Fibroblast of lung (primary cell): ENCODE measurements at regions not wholly inside any gene's neighbourhood (a gene's known extent, or its start where the extent isn't known, plus 50 kb on each side); places are given as distances from the start of the nearest gene placed in this dataset.

Experiments
- DNase-seq, 2 donors: peaks; one replicate each; pipeline versions ENCODE4 v3.0.0 to v3.0.0-alpha.2; 2010; ENCODE audit warnings: low read depth in 2 of 2
- H2AFZ ChIP-seq: 2 replicates; pipeline ENCODE4 v1.5.1; 2012; ENCODE audit warnings: low read length, control low read depth, inconsistent platforms
- H3K27ac ChIP-seq: 2 replicates; pipeline ENCODE4 v1.5.1; 2011; ENCODE audit warnings: low read length, control low read depth; ENCODE audit not compliant: insufficient read depth
- H3K27me3 ChIP-seq: 2 replicates; pipeline ENCODE4 v1.5.1; 2011; ENCODE audit warnings: mild to moderate bottlenecking, low read length; ENCODE audit not compliant: control insufficient read depth, insufficient read depth
- H3K36me3 ChIP-seq: 2 replicates; pipeline ENCODE4 v1.5.1; 2011; ENCODE audit warnings: low read length; ENCODE audit not compliant: control insufficient read depth, insufficient read depth
- H3K4me1 ChIP-seq: 2 replicates; pipeline ENCODE4 v1.5.1; 2011; ENCODE audit warnings: low read length; ENCODE audit not compliant: control insufficient read depth, insufficient read depth; ENCODE audit errors: extremely low read depth
- H3K4me2 ChIP-seq: 2 replicates; pipeline ENCODE4 v1.5.1; 2011; ENCODE audit warnings: low read length, control low read depth; ENCODE audit not compliant: insufficient read depth; ENCODE audit errors: extremely low read depth
- H3K4me3 ChIP-seq, 4 experiments: fragments of 200-600 bp in 1 of 4; sonication (generic) in 1 of 4; replicated peaks in 1 of 4; 2 replicates each; pipeline ENCODE4 v1.5.1; 2011 to 2016; ENCODE audit warnings: low read length in 4 of 4, low read depth in 3 of 4, mild to moderate bottlenecking in 3 of 4, control low read depth in 2 of 4, inconsistent platforms in 1 of 4, mixed read lengths in 1 of 4; ENCODE audit not compliant: insufficient read depth in 1 of 4; ENCODE audit errors: control extremely low read depth in 1 of 4
- H3K79me2 ChIP-seq: 2 replicates; pipeline ENCODE4 v1.5.1; 2012; ENCODE audit warnings: mild to moderate bottlenecking, low read length, inconsistent platforms; ENCODE audit not compliant: control insufficient read depth, insufficient read depth
- H3K9ac ChIP-seq: 2 replicates; pipeline ENCODE4 v1.5.1; 2011; ENCODE audit warnings: mild to moderate bottlenecking, low read length, control low read depth; ENCODE audit not compliant: insufficient read depth
- H3K9me3 ChIP-seq: 2 replicates; pipeline ENCODE4 v1.5.1; 2012; ENCODE audit warnings: low read depth, low read length; ENCODE audit not compliant: control insufficient read depth, insufficient read depth
- H4K20me1 ChIP-seq: 2 replicates; pipeline ENCODE4 v1.5.1; 2011; ENCODE audit warnings: low read length; ENCODE audit not compliant: control insufficient read depth, insufficient read depth; ENCODE audit errors: extremely low read depth
- CTCF ChIP-seq, 2 donors: IDR thresholded peaks in 1 of 2; conservative IDR thresholded peaks in 1 of 2; 1 replicate in 1 of 2; 2 replicates in 1 of 2; pipeline ENCODE4 v1.5.1; 2011 to 2012; ENCODE audit warnings: low read length in 2 of 2, control low read depth in 1 of 2, inconsistent platforms in 1 of 2, low read depth in 1 of 2, mild to moderate bottlenecking in 1 of 2
- EZH2 ChIP-seq: IDR thresholded peaks from 2 replicates; pipeline ENCODE4 v1.5.1; 2012; ENCODE audit warnings: low read length, control low read depth, mild to moderate bottlenecking; ENCODE audit errors: missing control alignments

DNA sequence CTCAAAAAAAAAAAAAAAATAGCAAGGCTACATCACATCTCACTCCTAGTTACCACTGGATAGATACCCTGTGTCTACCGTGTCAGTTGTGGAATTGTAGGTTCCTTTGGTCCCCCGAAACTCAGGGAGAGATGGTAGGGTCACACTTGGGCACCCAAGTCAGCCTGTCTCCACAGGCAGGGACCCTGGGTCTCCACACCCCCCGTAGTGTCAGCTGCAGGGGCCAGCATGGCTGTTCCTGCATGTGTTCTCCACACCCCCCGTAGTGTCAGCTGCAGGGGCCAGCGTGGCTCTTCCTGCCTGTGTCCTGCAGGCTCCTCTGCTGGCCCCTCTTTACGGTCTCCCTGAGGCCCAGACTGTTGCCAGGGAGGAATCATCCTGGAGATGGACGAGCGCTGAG, 282.1 kb downstream of the BRD1 start:
- H3K4me2 ChIP-seq = no peak overlapping the region
- no peaks in the 10 kb centered on the region for H3K4me1 ChIP-seq
- H3K27ac ChIP-seq = no peak overlapping the region
- no peaks in the 10 kb centered on the region for H4K20me1 ChIP-seq
- no peak overlapping the region for H2AFZ ChIP-seq
- TF ChIP-seq EZH2 = no peak
- H3K79me2 ChIP-seq = no peaks in the 10 kb centered on the region
- H3K9me3 ChIP-seq = no peaks in the 10 kb centered on the region
- no peak overlapping the region for H3K9ac ChIP-seq
- H3K4me3 ChIP-seq = no peak overlapping the region
- DNase-seq = no peak
- H3K36me3 ChIP-seq = no peaks in the 10 kb centered on the region
- no peaks in the 10 kb centered on the region for H3K27me3 ChIP-seq

DNA sequence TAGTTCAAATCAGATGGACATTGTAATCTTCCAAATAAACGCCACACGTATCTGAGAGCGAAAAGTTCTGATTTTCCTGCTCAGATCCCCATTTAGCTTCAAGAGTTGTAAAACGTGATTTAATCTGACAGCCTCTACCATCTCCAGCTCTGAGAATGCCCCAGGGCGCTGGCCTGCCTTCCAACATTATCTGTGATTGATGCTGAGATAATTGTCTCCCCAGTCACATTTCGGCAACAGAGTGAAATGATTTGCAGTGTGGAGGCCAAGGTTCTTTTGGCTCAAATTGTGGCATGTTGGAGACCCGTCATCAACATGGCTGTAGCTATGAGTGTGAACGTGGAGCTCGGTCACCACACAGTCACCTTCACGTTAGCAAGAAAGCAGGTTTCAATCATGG, 283.4 kb downstream of the BRD1 start:
- no peak overlapping the region for H2AFZ ChIP-seq

DNA sequence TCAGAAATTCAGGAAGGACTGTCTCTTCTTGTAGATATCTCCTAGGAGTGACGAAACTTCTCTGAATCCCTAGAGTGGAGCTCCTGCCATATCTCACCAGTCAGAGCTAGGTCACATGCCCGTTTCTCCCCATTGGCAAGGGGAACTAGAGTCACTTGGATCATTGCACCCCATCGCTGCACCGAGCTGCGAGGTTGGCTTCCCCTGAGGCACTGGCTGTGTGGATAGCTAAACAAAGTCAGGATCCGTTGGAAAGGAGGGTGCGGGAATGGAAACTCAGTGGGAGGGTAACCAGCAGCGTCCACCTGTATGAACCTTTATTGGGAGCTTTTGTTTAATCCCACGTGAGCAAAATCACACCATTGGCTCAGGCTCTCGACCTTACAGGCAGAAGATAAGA, 283.8 kb downstream of the BRD1 start:
- no peak overlapping the region for H2AFZ ChIP-seq
- no peak overlapping the region for H3K27ac ChIP-seq
- H3K4me1 ChIP-seq = no peaks in the 10 kb centered on the region
- H3K27me3 ChIP-seq = no peaks in the 10 kb centered on the region
- no peak for TF ChIP-seq CTCF (conservative IDR thresholded peaks at IDR 0.05 in 1 of 2, IDR thresholded peaks at IDR 0.05 in 1 of 2; ENCODE audit: low read depth in 1 of 2, low read length in 2 of 2)
- TF ChIP-seq EZH2 = no peak
- no peaks in the 10 kb centered on the region for H3K36me3 ChIP-seq
- no peaks in the 10 kb centered on the region for H3K79me2 ChIP-seq
- no peaks in the 10 kb centered on the region for H3K9me3 ChIP-seq
- H3K4me2 ChIP-seq = no peak overlapping the region
- H4K20me1 ChIP-seq = no peaks in the 10 kb centered on the region
- H3K9ac ChIP-seq = no peak overlapping the region
- H3K4me3 ChIP-seq = no peak overlapping the region
- no peak for DNase-seq

More for the DNA sequence above, 283.4 kb downstream of the BRD1 start:
- H3K9ac ChIP-seq = no peak overlapping the region
- H3K27ac ChIP-seq = no peak overlapping the region
- no peak overlapping the region for H3K4me2 ChIP-seq
- H3K4me1 ChIP-seq = no peaks in the 10 kb centered on the region
- DNase-seq = no peak
- no peaks in the 10 kb centered on the region for H3K27me3 ChIP-seq
- no peaks in the 10 kb centered on the region for H3K9me3 ChIP-seq
- no peaks in the 10 kb centered on the region for H3K36me3 ChIP-seq
- TF ChIP-seq CTCF (conservative IDR thresholded peaks at IDR 0.05 in 1 of 2, IDR thresholded peaks at IDR 0.05 in 1 of 2; ENCODE audit: low read depth in 1 of 2, low read length in 2 of 2) (no peak), EZH2 (no peak)
- no peaks in the 10 kb centered on the region for H3K79me2 ChIP-seq
- H4K20me1 ChIP-seq = no peaks in the 10 kb centered on the region
- no peak overlapping the region for H3K4me3 ChIP-seq
